ENCODE measurements at regions not wholly inside any gene's neighbourhood (a gene's known extent, or its start where the extent isn't known, plus 50 kb on each side); places are given as distances from the start of the nearest gene placed in this dataset.

GRCh38 chr11:26805001-26805400 is 83.1 kb upstream of the SLC5A12 start:
- TF ChIP-seq CTCF (IDR thresholded peaks at IDR 0.05; ENCODE audit: insufficient read depth, low read depth, low read length) (no peak), EZH2 (IDR thresholded peaks at IDR 0.05; ENCODE audit: insufficient read depth, low read length) (no peak)

All from astrocyte (in vitro differentiated cells and primary cell).